Ovary (tissue), 7 donors: ENCODE measurements at regions not wholly inside any gene's neighbourhood (a gene's known extent, or its start where the extent isn't known, plus 50 kb on each side); places are given as distances from the start of the nearest gene placed in this dataset. TPM values are rescaled to one million over a fixed set of nuclear protein-coding genes. Genes with fewer than 3 reads are reported as not detected.

ENCODE experiments used
- DNase-seq, 5 donors: peaks; one replicate each; pipeline ENCODE4 v3.0.0-alpha.2; 2019 to 2020
- H3K27ac ChIP-seq, 2 donors: fragments of 200-600 bp; one replicate each; pipeline versions ENCODE4 v1.5.1 to v1.8.0; 2019 to 2022
- H3K27me3 ChIP-seq: fragments of 200-600 bp; one replicate; pipeline ENCODE4 v1.8.0; 2022
- H3K36me3 ChIP-seq: fragments of 200-600 bp; sonication (generic); one replicate; pipeline ENCODE4 v1.5.1; 2019
- H3K4me1 ChIP-seq: one replicate; pipeline ENCODE4 v1.8.1; 2013; ENCODE audit warnings: mild to moderate bottlenecking, moderate library complexity; ENCODE audit not compliant: insufficient read depth
- H3K4me3 ChIP-seq: fragments of 200-600 bp; sonication (generic); one replicate; pipeline ENCODE4 v1.5.1; 2017
- H3K9me3 ChIP-seq, 2 donors: fragments of 200-600 bp in 1 of 2; sonication (generic) in 1 of 2; one replicate each; pipeline versions ENCODE4 v1.5.1 to v1.8.1; 2013 to 2019; ENCODE audit warnings: mild to moderate bottlenecking in 1 of 2, moderate library complexity in 1 of 2
- CTCF ChIP-seq, 3 donors: fragments of 450-650 bp in 2 of 3; fragments of 200-600 bp in 1 of 3; IDR thresholded peaks; one replicate each; pipeline versions ENCODE4 v1.5.1 to v1.8.0; 2016 to 2022; ENCODE audit warnings: antibody characterized with exemption in 3 of 3, mild to moderate bottlenecking in 1 of 3
- EP300 ChIP-seq: sonication (generic); formaldehyde crosslinking; IDR thresholded peaks from one replicate; pipeline ENCODE4 v1.6.1; 2017; ENCODE audit warnings: antibody characterized with exemption
- POLR2A ChIP-seq: fragments of 450-650 bp; IDR thresholded peaks from one replicate; pipeline ENCODE4 v1.6.1; 2017; ENCODE audit warnings: antibody characterized with exemption, mild to moderate bottlenecking, moderate library complexity
- WGBS, 3 donors: extraction: QIAGEN DNeasy Blood & Tissue Kit in 1 of 3; methylation state at CpG; one replicate each; pipeline versions ENCODE4 v1.1.5 to v1.1.7; 2013 to 2017; 5-methylcytosine and 5-hydroxymethylcytosine counted together
- intact Hi-C, 4 donors: fragments of 100-400 bp; cut with DNase I; formaldehyde crosslinking; loops; one replicate each; pipeline versions ENCODE4 v1.11.0 to v1.15.1; 2022 to 2023
- small RNA-seq: library from RNA; depleted of rRNA; stranded (forward); fragments of <200 nt; gene quantifications from one replicate; pipeline ENCODE3, GENCODE V24; 2016
- donor health status: DM: no; HTN: no; CAD: no; lungs with moderate emphysema.
- donor health status: DM: no; HTN: no; CAD: no.
- donor health status: Bipolar disorder and iron deficiency.
- donor health status: DM: no; HTN: no; CAD: no.
- donor health status: DM: yes; HTN: yes; CAD: no.

- Histone ChIP-seq H3K4me3 (no peak overlapping the region), H3K4me1 (no peaks in the 10 kb centered on the region), H3K9me3 (no peaks in the 10 kb centered on the region), H3K36me3 (no peaks in the 10 kb centered on the region), H3K27ac (no peak overlapping the region), H3K27me3 (no peaks in the 10 kb centered on the region)
- intact Hi-C loops = no loop called here
- TF ChIP-seq EP300 (no peak), CTCF (IDR thresholded peaks at IDR 0.05) (no peak), POLR2A (no peak)
- no peak for DNase-seq
- 52 to 55% (median 52%) methylated on average over 2 of the region's 2 CpGs for WGBS, 3 donors
Measured at GRCh38 chr21:32974653-32975052, 51.1 kb upstream of the OLIG2 start.

DNA sequence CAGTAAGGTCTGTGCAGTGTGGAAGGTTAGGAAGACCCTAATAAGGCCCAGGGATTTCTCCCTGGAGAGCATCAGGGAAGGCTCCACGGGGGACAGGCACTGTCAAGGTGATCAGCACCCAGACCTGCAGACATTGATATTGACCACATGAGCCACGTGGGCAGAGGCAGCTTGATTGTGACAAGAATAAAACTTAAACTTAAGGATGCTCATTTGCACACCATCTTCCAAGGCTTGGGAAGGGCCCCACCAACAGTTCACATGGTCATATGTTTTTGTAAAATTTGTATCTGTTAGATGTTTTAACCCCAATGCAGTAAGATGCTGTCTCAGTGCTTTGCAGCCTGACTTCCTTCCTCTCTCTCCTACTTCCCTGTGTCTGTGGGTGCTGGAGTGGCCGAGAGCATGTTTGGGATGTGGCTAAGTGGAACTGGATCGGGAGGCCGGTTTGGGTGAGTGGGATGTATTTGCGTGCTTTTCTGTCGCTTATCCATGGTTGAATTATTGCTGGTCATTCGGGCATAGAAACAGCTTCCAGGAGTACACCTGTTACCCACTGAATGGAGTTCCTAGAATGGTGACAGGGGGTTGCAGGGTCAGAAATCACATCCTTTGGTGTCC lies 49.8 kb upstream of the OLIG2 start:
- no peaks in the 10 kb centered on the region for H3K27me3 ChIP-seq
- H3K27ac ChIP-seq = no peak overlapping the region
- H3K9me3 ChIP-seq = no peaks in the 10 kb centered on the region
- H3K36me3 ChIP-seq = no peaks in the 10 kb centered on the region
- 53 to 62% (median 59%) methylated on average over 8 of the region's 8 CpGs for WGBS, 3 donors
- no peak overlapping the region for H3K4me3 ChIP-seq
- DNase-seq = no peak
- intact Hi-C loops = no loop called here
- TF ChIP-seq CTCF (IDR thresholded peaks at IDR 0.05) (no peak), POLR2A (no peak), EP300 (no peak)
- H3K4me1 ChIP-seq = no peaks in the 10 kb centered on the region

Small RNAs in the stretch of these regions (small RNA-seq; reads per million reads assigned to genes)
- not detected for gene RF00156
